ENCODE measurements at regions not wholly inside any gene's neighbourhood (a gene's known extent, or its start where the extent isn't known, plus 50 kb on each side); places are given as distances from the start of the nearest gene placed in this dataset.

- Histone ChIP-seq H3K4me1 (ENCODE audit: control insufficient read depth in 1 of 2, insufficient read depth in 2 of 2, low read length in 2 of 2) (no peaks in the 10 kb centered on the region), H3K79me2 (ENCODE audit: insufficient read depth, low read length) (no peaks in the 10 kb centered on the region), H3K9ac (ENCODE audit: low read length) (no peak overlapping the region), H3K9me2 (ENCODE audit: insufficient read depth) (no peaks in the 10 kb centered on the region), H3K27me3 (ENCODE audit: insufficient read depth, low read length) (no peaks in the 10 kb centered on the region), H3K4me2 (ENCODE audit: low read length) (no peak overlapping the region), H3K36me3 (ENCODE audit: control insufficient read depth in 1 of 2, insufficient read depth in 2 of 2, low read length in 2 of 2) (no peaks in the 10 kb centered on the region), H4K20me1 (ENCODE audit: insufficient read depth) (no peaks in the 10 kb centered on the region), H3K27ac (ENCODE audit: low read depth, low read length) (no peak overlapping the region), H3K4me3 (replicated peaks in 1 of 2; ENCODE audit: low read depth in 1 of 2, low read length in 2 of 2) (no peak overlapping the region), H3K9me3 (ENCODE audit: control insufficient read depth in 1 of 2, insufficient read depth in 1 of 2, low read depth in 1 of 2, low read length in 2 of 2) (peaks cover 3 to 25% of the 10 kb centered on the region in 2 experiments; a peak in 2 of 4 replicates), H2AFZ (ENCODE audit: low read depth, low read length, poor library complexity, severe bottlenecking) (no peak overlapping the region)
- intact Hi-C loops (cut with micrococcal nuclease) = no loop called here
- ATAC-seq (no peak), DNase-seq (ENCODE audit: low read depth, low spot score) (no peak)
- TF ChIP-seq ZBTB33 (IDR thresholded peaks at IDR 0.05; ENCODE audit: extremely low read depth, insufficient replicate concordance, low read length) (no peak), YY1 (IDR thresholded peaks at IDR 0.05; ENCODE audit: extremely low read depth, insufficient replicate concordance, low read depth, low read length) (no peak), ZNF274 (IDR thresholded peaks at IDR 0.05; ENCODE audit: low read depth, low read length) (no peak)
- ChIA-PET RAD21 (ENCODE audit: low non-redundant PET in 1 of 2, low total read pairs in 2 of 2, uncharacterized antibody in 2 of 2, unreplicated experiment in 2 of 2) (no interaction called here), POLR2A (no interaction called here), CTCF (no interaction called here)
- BruUV-seq (replicated peaks) = no TSS peak
Measured at GRCh38 chr2:5978131-5978751, 286.1 kb downstream of the SOX11 start.

GRCh38 chr2:5980450-5981190 lies 288.4 kb downstream of the SOX11 start:
- Histone ChIP-seq H3K4me2 (ENCODE audit: low read length) (no peak overlapping the region), H2AFZ (ENCODE audit: low read depth, low read length, poor library complexity, severe bottlenecking) (no peak overlapping the region), H3K27ac (ENCODE audit: low read depth, low read length) (no peak overlapping the region), H3K4me3 (replicated peaks in 1 of 2; ENCODE audit: low read depth in 1 of 2, low read length in 2 of 2) (no peak overlapping the region), H3K9me3 (ENCODE audit: control insufficient read depth in 1 of 2, insufficient read depth in 1 of 2, low read depth in 1 of 2, low read length in 2 of 2) (peaks cover 3 to 24% of the 10 kb centered on the region in 2 experiments; a peak in 2 of 4 replicates), H3K4me1 (ENCODE audit: control insufficient read depth in 1 of 2, insufficient read depth in 2 of 2, low read length in 2 of 2) (no peaks in the 10 kb centered on the region), H3K79me2 (ENCODE audit: insufficient read depth, low read length) (no peaks in the 10 kb centered on the region), H3K36me3 (ENCODE audit: control insufficient read depth in 1 of 2, insufficient read depth in 2 of 2, low read length in 2 of 2) (no peaks in the 10 kb centered on the region), H4K20me1 (ENCODE audit: insufficient read depth) (no peaks in the 10 kb centered on the region), H3K9me2 (ENCODE audit: insufficient read depth) (no peaks in the 10 kb centered on the region), H3K27me3 (ENCODE audit: insufficient read depth, low read length) (no peaks in the 10 kb centered on the region), H3K9ac (ENCODE audit: low read length) (no peak overlapping the region)
- no peak for DNase-seq (ENCODE audit: low read depth, low spot score)
- ChIA-PET POLR2A (no interaction called here), CTCF (no interaction called here), RAD21 (ENCODE audit: low non-redundant PET in 1 of 2, low total read pairs in 2 of 2, uncharacterized antibody in 2 of 2, unreplicated experiment in 2 of 2) (no interaction called here)
- intact Hi-C loops (cut with micrococcal nuclease) = no loop called here
- ATAC-seq = no peak
- BruUV-seq (replicated peaks) = no TSS peak
- TF ChIP-seq ZFX (IDR thresholded peaks at IDR 0.05) = no peak
- no peak for TF ChIP-seq MAX (IDR thresholded peaks at IDR 0.05)
- no peak for TF ChIP-seq TCF7L2 (IDR thresholded peaks at IDR 0.05; ENCODE audit: borderline replicate concordance, extremely low read depth, insufficient read depth, insufficient read length)
- no peak for TF ChIP-seq SP1 (IDR thresholded peaks at IDR 0.05; ENCODE audit: low read depth)
- TF ChIP-seq ELF1 (IDR thresholded peaks at IDR 0.05; ENCODE audit: borderline replicate concordance, low read depth) = no peak
- no peak for TF ChIP-seq ZBTB33 (IDR thresholded peaks at IDR 0.05; ENCODE audit: extremely low read depth, insufficient replicate concordance, low read length)
- no peak for TF ChIP-seq CTCF (IDR thresholded peaks at IDR 0.05 in 2 of 3, conservative IDR thresholded peaks at IDR 0.05 in 1 of 3; ENCODE audit: borderline replicate concordance in 1 of 3, insufficient read depth in 1 of 3, low read depth in 2 of 3, low read length in 2 of 3)
- no peak for TF ChIP-seq FOSL1 (IDR thresholded peaks at IDR 0.05; ENCODE audit: low read depth)
- TF ChIP-seq POLR2AphosphoS5 (IDR thresholded peaks at IDR 0.05; ENCODE audit: low read depth, low read length) = no peak

Data from HCT116 (cell line).